GM23338 (cell line): ENCODE measurements at regions not wholly inside any gene's neighbourhood (a gene's known extent, or its start where the extent isn't known, plus 50 kb on each side); places are given as distances from the start of the nearest gene placed in this dataset.

Experiments used
- ATAC-seq: fragments of 200-7000 bp; cut with Tn5 transposase; 3 replicates; pipeline ENCODE4 v1.9.1; 2020
- DNase-seq: peaks from one replicate; pipeline ENCODE4 v3.0.0-alpha.2; 2015; ENCODE audit warnings: low spot score
- H2AFZ ChIP-seq: fragments of 200-600 bp; sonication (generic); 2 replicates; pipeline ENCODE4 v1.8.0; 2016; ENCODE audit warnings: antibody characterized with exemption, mild to moderate bottlenecking, moderate library complexity
- H3F3A ChIP-seq: fragments of 200-600 bp; sonication (generic); replicated peaks from 2 replicates; pipeline ENCODE4 v1.8.0; 2017; ENCODE audit warnings: antibody characterized with exemption, mixed run types, low read depth
- H3K27ac ChIP-seq: fragments of 200-600 bp; sonication (generic); 2 replicates; pipeline ENCODE4 v1.6.1; 2016; ENCODE audit warnings: low read depth
- H3K27me3 ChIP-seq: fragments of 200-600 bp; sonication (generic); 2 replicates; pipeline ENCODE4 v1.8.0; 2016; ENCODE audit warnings: mild to moderate bottlenecking, mixed run types, moderate library complexity; ENCODE audit not compliant: insufficient read depth
- H3K36me3 ChIP-seq: fragments of 200-600 bp; sonication (generic); 2 replicates; pipeline ENCODE4 v1.8.0; 2016; ENCODE audit warnings: mild to moderate bottlenecking; ENCODE audit not compliant: insufficient read depth
- H3K4me1 ChIP-seq: fragments of 200-600 bp; sonication (generic); 2 replicates; pipeline ENCODE4 v1.8.0; 2016; ENCODE audit warnings: mild to moderate bottlenecking, moderate library complexity; ENCODE audit not compliant: insufficient read depth
- H3K4me2 ChIP-seq: fragments of 200-600 bp; sonication (generic); 2 replicates; pipeline ENCODE4 v1.7.1; 2017; ENCODE audit warnings: mixed run types
- H3K4me3 ChIP-seq: fragments of 200-600 bp; sonication (generic); 2 replicates; pipeline ENCODE4 v1.6.1; 2016; ENCODE audit warnings: mixed run types
- H3K79me2 ChIP-seq: fragments of 200-600 bp; sonication (generic); replicated peaks from 2 replicates; pipeline ENCODE4 v1.8.0; 2017; ENCODE audit warnings: mild to moderate bottlenecking; ENCODE audit not compliant: insufficient read depth
- H3K9me2 ChIP-seq: fragments of 200-600 bp; sonication (generic); 2 replicates; pipeline ENCODE4 v1.8.0; 2017; ENCODE audit not compliant: insufficient read depth
- H4K20me1 ChIP-seq: fragments of 200-600 bp; sonication (generic); replicated peaks from 2 replicates; pipeline ENCODE4 v1.8.0; 2017; ENCODE audit warnings: mild to moderate bottlenecking; ENCODE audit not compliant: insufficient read depth
- H3K27ac Mint-ChIP-seq: 2 replicates; pipeline ENCODE4 v1.8.0; 2020; ENCODE audit warnings: inconsistent platforms, mild to moderate bottlenecking, moderate library complexity, mixed read lengths
- H3K27me3 Mint-ChIP-seq: 3 replicates; pipeline ENCODE4 v1.8.0; 2022; ENCODE audit warnings: low read depth, mild to moderate bottlenecking, moderate library complexity, mixed read lengths, inconsistent platforms; ENCODE audit not compliant: insufficient read depth, poor library complexity
- H3K36me3 Mint-ChIP-seq: 3 replicates; pipeline ENCODE4 v1.8.0; 2021; ENCODE audit warnings: low read depth, mild to moderate bottlenecking, inconsistent platforms, moderate library complexity, mixed read lengths
- H3K4me1 Mint-ChIP-seq: 3 replicates; pipeline ENCODE4 v1.8.0; 2020; ENCODE audit warnings: mild to moderate bottlenecking, inconsistent platforms, mixed read lengths
- H3K4me3 Mint-ChIP-seq: 3 replicates; pipeline ENCODE4 v1.8.0; 2021; ENCODE audit warnings: moderate library complexity, mild to moderate bottlenecking, inconsistent platforms, mixed read lengths
- H3K9me3 Mint-ChIP-seq: 3 replicates; pipeline ENCODE4 v1.8.0; 2020; ENCODE audit warnings: moderate library complexity, mild to moderate bottlenecking, inconsistent platforms, mixed read lengths
- CREB1 ChIP-seq: fragments of 250-450 bp; sonication (Bioruptor Pico); IDR thresholded peaks from 2 replicates; pipeline ENCODE4 v1.5.0; 2020; ENCODE audit warnings: low read depth, mild to moderate bottlenecking, moderate library complexity
- ETS1 ChIP-seq: IDR thresholded peaks from 2 replicates; pipeline ENCODE4 v1.6.1; 2016; ENCODE audit warnings: antibody characterized with exemption
- EZH2 ChIP-seq: fragments of 200-600 bp; sonication (generic); IDR thresholded peaks from one replicate; pipeline ENCODE4 v1.8.0; 2017; ENCODE audit warnings: antibody characterized with exemption, mild to moderate bottlenecking, low read depth; ENCODE audit not compliant: unreplicated experiment
- EZH2phosphoT487 ChIP-seq: fragments of 200-600 bp; sonication (generic); IDR thresholded peaks from one replicate; pipeline ENCODE4 v1.8.1; 2018; ENCODE audit warnings: antibody characterized with exemption; ENCODE audit not compliant: unreplicated experiment
- JUNB ChIP-seq: IDR thresholded peaks from one replicate; pipeline ENCODE4 v1.6.1; 2016; ENCODE audit warnings: antibody characterized with exemption; ENCODE audit not compliant: unreplicated experiment
- REST ChIP-seq: IDR thresholded peaks from one replicate; pipeline ENCODE4 v1.6.1; 2018; ENCODE audit warnings: antibody characterized with exemption; ENCODE audit not compliant: unreplicated experiment
- STAT1 ChIP-seq: IDR thresholded peaks from one replicate; pipeline ENCODE4 v1.6.1; 2016; ENCODE audit warnings: antibody characterized with exemption; ENCODE audit not compliant: unreplicated experiment
- ZNF114 ChIP-seq: fragments of 250-450 bp; sonication (Bioruptor Pico); IDR thresholded peaks from 2 replicates; pipeline ENCODE4 v1.5.0; 2020; ENCODE audit warnings: mild to moderate bottlenecking, moderate library complexity
- ZNF331 ChIP-seq: fragments of 250-450 bp; sonication (Bioruptor Pico); IDR thresholded peaks from 2 replicates; pipeline ENCODE4 v1.5.0; 2020; ENCODE audit warnings: low read depth, mild to moderate bottlenecking, moderate library complexity
- ZNF462 ChIP-seq: fragments of 250-450 bp; sonication (Bioruptor Pico); IDR thresholded peaks from 2 replicates; pipeline ENCODE4 v1.5.0; 2020; ENCODE audit warnings: mild to moderate bottlenecking, moderate library complexity

GRCh38 chr20:56759741-56760278 is 130.7 kb downstream of the TFAP2C start (continued):
- no peak for TF ChIP-seq REST
- no peak for TF ChIP-seq ETS1
- no peak for TF ChIP-seq JUNB
- no peak for TF ChIP-seq EZH2phosphoT487
- no peak for TF ChIP-seq STAT1

- Histone ChIP-seq H3K4me2 (no peak overlapping the region), H2AFZ (no peak overlapping the region), H3K27me3 (no peaks in the 10 kb centered on the region), H3K9me2 (0 out of 2 replicates have a peak, but pooled peaks cover 6% of the 10 kb centered on the region), H4K20me1 (no peaks in the 10 kb centered on the region), H3K79me2 (no peaks in the 10 kb centered on the region), H3F3A (no peaks in the 10 kb centered on the region), H3K4me1 (no peaks in the 10 kb centered on the region), H3K27ac (no peak overlapping the region), H3K36me3 (no peaks in the 10 kb centered on the region), H3K4me3 (no peak overlapping the region)
- Mint-ChIP-seq H3K36me3 (no peaks in the 10 kb centered on the region; the same call in 2 of the 3 replicates), H3K9me3 (peaks cover 2% of the 10 kb centered on the region; the same call in 1 of the 3 replicates), H3K27ac (no peak overlapping the region), H3K27me3 (peaks cover 9% of the 10 kb centered on the region), H3K4me3 (no peak overlapping the region), H3K4me1 (0 out of 3 replicates have a peak, but pooled peaks cover 2% of the 10 kb centered on the region)
- DNase-seq (no peak), ATAC-seq (no peak)
- TF ChIP-seq EZH2phosphoT487 (no peak), ETS1 (no peak), JUNB (no peak), ZNF114 (CRISPR knock-in tag) (no peak), ZNF331 (no peak), STAT1 (no peak), CREB1 (CRISPR knock-in tag) (no peak), EZH2 (no peak), ZNF462 (CRISPR knock-in tag) (no peak)
These were observed 131.5 kb downstream of the TFAP2C start for GRCh38 chr20:56760610-56761009.
